ENCODE measurements at regions not wholly inside any gene's neighbourhood (a gene's known extent, or its start where the extent isn't known, plus 50 kb on each side); places are given as distances from the start of the nearest gene placed in this dataset.

GRCh38 chr7:52355053-52355452 lies 680.4 kb upstream of the POM121L12 start:
- TF ChIP-seq, protein P1, sequence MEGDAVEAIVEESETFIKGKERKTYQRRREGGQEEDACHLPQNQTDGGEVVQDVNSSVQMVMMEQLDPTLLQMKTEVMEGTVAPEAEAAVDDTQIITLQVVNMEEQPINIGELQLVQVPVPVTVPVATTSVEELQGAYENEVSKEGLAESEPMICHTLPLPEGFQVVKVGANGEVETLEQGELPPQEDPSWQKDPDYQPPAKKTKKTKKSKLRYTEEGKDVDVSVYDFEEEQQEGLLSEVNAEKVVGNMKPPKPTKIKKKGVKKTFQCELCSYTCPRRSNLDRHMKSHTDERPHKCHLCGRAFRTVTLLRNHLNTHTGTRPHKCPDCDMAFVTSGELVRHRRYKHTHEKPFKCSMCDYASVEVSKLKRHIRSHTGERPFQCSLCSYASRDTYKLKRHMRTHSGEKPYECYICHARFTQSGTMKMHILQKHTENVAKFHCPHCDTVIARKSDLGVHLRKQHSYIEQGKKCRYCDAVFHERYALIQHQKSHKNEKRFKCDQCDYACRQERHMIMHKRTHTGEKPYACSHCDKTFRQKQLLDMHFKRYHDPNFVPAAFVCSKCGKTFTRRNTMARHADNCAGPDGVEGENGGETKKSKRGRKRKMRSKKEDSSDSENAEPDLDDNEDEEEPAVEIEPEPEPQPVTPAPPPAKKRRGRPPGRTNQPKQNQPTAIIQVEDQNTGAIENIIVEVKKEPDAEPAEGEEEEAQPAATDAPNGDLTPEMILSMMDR (IDR thresholded peaks at IDR 0.05; ENCODE audit: control extremely low read depth in 1 of 3, insufficient read depth in 1 of 3, low read depth in 1 of 3, low read length in 3 of 3) = no peak
- TF ChIP-seq KDM5A (IDR thresholded peaks at IDR 0.05; ENCODE audit: low read length) = no peak
- no peak for TF ChIP-seq KDM1A (IDR thresholded peaks at IDR 0.05; ENCODE audit: borderline replicate concordance, low read length)

Data from H1 (cell line).